Ovary (tissue), 3 donors: ENCODE measurements at regions not wholly inside any gene's neighbourhood (a gene's known extent, or its start where the extent isn't known, plus 50 kb on each side); places are given as distances from the start of the nearest gene placed in this dataset.
"Not testable (repeated sequence)": the region's sequence is repeated elsewhere in the genome, so short reads cannot be mapped to it uniquely, and the experiment has no call there.

ENCODE experiments used
- EP300 ChIP-seq: sonication (generic); formaldehyde crosslinking; IDR thresholded peaks from one replicate; pipeline ENCODE4 v1.6.1; 2017; ENCODE audit warnings: antibody characterized with exemption
- POLR2A ChIP-seq: fragments of 450-650 bp; IDR thresholded peaks from one replicate; pipeline ENCODE4 v1.6.1; 2017; ENCODE audit warnings: antibody characterized with exemption, mild to moderate bottlenecking, moderate library complexity
- TF ChIP-seq, protein P1 (sequence below), 3 donors: fragments of 450-650 bp in 2 of 3; fragments of 200-600 bp in 1 of 3; IDR thresholded peaks; one replicate each; pipeline versions ENCODE4 v1.5.1 to v1.8.0; 2016 to 2022; ENCODE audit warnings: antibody characterized with exemption in 3 of 3, mild to moderate bottlenecking in 1 of 3
- donor health status: DM: no; HTN: no; CAD: no.

DNA sequence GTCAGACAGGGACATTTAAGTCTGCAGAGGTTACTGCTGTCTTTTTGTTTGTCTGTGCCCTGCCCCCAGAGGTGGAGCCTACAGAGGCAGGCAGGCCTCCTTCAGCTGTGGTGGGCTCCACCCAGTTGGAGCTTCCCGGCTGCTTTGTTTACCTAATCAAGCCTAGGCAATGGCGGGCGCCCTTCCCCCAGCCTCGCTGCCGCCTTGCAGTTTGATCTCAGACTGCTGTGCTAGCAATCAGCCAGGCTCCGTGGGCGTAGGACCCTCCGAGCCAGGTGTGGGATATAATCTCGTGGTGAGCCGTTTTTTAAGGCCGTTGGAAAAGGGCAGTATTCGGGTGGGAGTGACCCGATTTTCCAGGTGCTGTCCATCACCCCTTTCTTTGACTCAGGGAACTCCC lies 152.0 kb downstream of the SEM1 start:
- TF ChIP-seq, protein P1, sequence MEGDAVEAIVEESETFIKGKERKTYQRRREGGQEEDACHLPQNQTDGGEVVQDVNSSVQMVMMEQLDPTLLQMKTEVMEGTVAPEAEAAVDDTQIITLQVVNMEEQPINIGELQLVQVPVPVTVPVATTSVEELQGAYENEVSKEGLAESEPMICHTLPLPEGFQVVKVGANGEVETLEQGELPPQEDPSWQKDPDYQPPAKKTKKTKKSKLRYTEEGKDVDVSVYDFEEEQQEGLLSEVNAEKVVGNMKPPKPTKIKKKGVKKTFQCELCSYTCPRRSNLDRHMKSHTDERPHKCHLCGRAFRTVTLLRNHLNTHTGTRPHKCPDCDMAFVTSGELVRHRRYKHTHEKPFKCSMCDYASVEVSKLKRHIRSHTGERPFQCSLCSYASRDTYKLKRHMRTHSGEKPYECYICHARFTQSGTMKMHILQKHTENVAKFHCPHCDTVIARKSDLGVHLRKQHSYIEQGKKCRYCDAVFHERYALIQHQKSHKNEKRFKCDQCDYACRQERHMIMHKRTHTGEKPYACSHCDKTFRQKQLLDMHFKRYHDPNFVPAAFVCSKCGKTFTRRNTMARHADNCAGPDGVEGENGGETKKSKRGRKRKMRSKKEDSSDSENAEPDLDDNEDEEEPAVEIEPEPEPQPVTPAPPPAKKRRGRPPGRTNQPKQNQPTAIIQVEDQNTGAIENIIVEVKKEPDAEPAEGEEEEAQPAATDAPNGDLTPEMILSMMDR (IDR thresholded peaks at IDR 0.05), result not testable (repeated sequence)
- not testable (repeated sequence) for TF ChIP-seq EP300, POLR2A
